NCI-H187 (cell line): ENCODE measurements at regions not wholly inside any gene's neighbourhood (a gene's known extent, or its start where the extent isn't known, plus 50 kb on each side); places are given as distances from the start of the nearest gene placed in this dataset.
"Not testable (repeated sequence)": the region's sequence is repeated elsewhere in the genome, so short reads cannot be mapped to it uniquely, and the experiment has no call there.

Experiments used
- DNase-seq, 2 experiments: peaks; one replicate each; lab custom pipeline; 2025; lab: John Stamatoyannopoulos, UW

DNA sequence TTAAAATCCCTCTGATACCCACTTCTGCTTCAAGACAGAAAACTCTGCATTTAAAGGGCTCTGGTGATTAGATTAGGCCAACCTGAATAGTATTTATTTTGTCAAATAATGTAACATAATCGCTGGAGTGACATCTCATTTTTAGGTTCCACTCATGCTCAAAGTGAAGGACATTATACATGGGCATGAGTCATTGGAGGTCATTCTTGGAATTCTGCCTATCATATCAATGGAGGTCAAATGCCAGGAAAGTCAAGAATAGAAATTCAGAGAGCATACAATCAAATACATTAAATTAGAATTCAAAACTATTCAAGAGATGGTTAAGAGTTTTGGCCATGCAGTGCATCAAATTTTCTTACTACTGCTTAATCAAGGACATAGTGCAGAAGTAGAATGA, 50.8 kb upstream of the PRSS1 start:
- no peak for DNase-seq

DNA sequence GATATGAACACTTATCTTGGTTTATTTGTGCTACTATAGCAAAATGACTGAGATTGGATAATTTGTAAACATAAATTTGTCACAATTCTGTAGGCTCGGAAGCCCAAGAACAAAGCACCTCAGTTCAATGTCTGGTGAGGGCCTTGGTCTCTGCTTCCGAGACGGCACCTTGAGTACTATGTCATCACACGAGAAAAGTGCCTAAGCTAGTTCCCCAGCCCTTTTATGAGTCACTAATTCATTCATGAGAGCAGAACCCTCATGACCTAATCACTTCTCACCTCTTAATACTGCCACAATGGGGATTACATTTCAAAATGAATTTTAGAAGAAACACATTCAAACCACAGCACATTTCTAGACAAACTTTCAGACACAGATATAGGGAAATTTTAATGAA, 52.0 kb upstream of the PRSS1 start:
- no peak for DNase-seq

DNA sequence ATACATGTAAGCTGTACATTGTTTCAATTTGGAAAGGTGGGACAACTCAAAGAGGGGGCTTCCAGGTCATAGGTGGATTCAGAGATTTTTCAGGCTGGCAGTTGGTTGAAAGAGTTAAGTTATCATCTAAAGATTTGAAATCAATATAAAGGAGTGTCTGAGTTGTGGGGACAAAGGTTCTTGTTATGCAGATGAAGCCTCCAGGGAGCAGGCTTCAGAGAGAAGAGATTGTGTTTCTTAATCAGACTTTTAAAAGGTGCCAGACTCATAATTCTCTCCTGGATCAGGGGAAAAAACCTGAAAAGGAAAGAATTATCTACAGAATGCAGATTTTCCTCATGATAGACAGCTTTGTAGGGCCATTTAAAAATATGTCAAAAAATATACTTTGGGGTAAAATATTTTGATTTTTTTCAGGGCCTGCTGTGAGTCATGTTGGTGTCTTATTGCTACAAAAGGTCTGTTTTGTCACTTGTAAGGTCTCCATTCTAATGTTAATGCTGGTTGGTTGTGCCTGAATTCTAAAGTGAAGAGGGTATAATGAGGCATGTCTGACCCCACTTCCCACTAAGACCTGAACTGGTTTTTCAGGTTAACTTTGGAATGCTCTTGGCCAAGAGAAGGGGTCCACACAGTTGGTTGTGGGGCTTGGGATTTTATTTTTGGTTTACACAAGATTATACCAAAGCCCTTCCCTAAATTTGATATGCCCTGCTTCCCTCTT, 52.7 kb upstream of the PRSS1 start:
- no peak for DNase-seq

DNA sequence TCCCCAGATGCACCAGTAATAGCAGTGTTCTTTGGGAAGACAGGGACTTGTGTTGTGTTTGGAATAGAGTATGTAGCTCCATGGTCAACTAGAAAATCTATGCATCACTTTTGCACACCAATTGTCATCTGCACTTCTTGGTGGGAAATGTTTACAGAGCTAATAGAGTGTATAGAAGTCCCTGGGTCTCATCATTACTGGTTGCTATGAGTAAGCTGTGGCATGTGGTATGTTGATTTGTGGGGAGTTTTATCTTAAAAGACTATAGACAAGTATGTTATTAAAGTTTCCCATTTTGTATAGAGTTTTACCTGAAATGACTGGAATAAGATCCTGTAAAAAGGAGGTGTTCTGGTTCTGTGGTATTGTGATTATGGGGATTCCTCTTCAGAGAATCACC, 55.4 kb upstream of the PRSS1 start:
- no peak for DNase-seq

DNA sequence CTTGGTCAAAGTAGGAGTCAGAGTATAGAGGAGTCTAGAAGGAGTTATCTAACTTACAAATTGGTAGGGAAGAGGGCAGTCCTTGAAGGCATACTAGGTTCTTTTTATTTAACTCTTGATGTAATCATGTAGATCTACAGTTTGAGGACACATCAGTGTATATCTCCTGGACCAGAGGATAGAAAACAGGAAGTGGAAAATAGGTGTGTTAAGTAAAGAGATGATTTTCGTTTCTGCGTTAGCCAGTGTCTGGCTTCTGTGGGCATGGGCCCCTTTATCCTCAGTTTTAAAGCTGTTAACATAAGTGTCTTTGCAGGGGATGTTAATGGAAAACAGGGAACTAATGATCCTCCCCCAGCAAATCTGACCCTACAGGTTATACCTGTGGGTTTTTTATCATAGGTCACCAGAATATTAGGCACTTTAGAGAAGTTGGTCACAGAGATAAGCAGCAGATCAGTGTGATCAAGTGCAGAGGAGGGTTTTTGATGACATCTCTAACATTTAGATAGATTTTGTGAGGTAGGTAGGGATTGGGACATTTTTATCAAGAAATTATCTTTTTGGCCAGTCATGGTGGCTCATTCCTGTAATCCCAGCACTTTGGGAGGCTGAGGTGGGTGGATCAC, 58.6 kb upstream of the PRSS1 start:
- no peak for DNase-seq

DNA sequence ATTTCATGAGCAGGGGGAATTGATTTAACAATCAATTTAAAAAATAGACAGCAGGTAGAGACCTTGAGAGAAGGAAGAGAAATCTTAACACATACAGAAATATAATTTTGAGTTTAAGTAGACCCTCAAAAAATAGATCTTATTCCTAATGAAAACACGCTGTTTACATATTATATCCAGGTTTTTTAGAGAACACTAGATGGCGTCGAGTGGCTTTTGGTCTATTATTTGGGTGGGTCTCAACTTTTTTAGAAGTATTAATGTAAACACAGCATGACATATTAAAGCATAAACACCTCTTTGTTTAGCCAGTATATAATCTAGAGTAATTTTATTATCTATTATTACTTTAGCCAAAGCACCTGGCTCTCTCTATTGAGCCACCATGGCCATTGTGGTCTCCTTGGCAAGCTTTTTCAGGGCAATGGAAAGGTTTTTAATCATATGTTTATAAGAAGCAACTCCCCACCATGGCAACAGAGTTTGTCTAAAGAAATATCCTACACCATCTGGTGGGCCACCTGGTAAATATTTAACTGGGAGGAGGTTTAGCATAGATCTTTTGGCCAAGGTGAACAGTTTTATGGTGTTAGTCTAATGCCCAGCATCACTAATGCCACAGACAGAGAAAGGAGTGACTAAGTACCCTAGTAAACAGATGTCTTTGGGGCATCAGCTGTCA, 59.7 kb upstream of the PRSS1 start:
- no peak for DNase-seq

DNA sequence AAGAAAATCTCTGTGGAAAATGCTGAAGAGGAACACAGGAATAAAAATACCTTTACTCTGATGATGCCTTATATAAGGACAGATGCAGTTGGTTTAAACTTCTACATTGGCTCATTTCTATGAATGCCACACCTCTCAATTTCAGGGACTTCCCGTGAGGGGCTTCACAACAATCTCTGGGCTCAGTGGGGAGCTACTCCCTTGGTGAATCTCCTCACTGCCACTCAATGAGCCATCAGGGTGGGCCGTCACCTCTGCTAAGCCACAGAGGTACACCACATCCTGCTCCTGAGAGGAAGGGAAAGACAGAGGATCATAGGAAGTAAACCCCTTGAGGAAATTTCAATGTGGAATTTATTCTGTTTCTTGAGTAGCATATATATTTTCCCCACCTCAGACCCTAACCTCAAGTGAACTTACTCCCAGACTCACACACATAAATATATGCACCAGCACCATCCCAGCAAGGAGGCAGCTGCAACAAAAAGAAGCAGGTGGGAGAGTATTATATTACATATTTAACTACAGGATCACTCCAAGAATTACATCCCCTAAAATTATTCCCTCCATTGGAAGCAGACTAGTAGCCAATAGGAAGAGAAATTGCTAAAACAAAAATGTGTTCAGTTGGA, 63.3 kb upstream of the PRSS1 start:
- no peak for DNase-seq

DNA sequence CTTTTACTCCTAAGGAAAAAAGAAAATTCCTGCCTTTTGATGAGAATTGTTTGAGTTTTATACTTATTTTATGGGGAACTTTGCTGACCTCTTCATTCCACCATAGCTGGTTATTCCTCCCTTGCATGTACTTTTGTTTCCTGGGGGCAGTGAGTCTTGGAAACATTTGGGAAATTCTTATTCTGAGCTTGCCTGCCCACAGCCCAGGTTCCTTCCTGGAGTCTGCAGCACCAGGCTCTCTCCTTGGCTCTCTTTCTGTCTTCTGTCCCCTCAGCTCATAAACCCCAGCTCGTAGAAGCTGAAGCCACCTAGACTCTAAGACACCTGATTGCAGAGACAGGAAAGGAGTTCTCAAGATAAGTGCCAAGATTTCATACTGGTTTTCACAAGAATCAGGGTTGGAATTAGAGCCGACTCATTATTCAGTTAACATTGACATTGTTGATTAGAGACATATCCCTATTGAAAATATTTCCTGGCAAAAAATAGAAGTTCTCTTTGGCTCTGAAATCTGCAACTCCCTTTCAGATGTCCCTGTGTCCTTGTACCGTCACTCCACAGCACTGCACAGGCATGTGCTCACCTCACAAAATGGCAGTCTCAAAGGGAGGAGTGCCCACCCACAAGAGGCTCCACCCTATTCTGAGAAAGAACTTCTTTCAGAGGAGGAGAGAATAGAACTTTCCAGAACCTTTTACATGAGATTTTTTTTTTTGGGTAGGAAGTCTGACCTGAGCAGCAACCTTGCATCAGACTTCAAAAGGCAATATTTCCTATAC, 67.8 kb upstream of the PRSS1 start:
- no peak for DNase-seq

DNA sequence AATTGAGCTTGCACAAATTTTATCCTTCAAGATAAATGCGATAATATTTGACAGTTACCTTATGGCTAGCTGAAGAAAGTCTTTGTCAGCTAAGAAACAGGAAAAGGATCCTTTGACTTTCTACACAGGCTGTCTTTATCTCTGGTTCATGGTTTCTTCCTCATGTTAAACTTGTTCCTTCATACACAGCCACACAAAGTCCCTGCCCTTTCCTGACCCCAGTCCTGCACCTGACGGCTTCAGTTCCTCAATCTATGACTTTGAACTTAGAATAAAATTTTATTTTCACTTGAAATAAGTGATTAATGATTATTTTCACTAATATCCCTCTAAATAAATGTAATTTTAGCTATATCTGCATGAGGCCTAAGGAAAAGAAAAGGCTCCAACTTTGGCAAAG, 77.8 kb upstream of the PRSS1 start:
- no peak for DNase-seq

DNA sequence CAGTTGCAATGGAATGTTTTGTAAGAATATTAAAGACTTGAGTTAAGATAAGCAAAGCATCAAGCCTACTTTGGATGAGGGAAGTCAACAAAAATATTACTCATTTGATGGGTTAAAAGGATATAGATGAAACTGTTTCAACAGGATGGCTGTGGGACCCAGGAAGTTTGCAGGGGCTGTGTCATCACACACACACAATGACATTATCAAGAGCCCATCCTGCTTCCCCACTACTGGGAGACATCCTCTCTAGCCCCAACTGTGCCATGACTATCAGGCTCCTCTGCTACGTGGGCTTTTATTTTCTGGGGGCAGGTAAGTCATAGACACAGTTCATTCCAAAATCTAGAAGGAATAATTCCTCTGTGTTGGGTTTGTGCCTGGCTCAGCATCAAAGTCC, 78.8 kb upstream of the PRSS1 start:
- no peak for DNase-seq

DNA sequence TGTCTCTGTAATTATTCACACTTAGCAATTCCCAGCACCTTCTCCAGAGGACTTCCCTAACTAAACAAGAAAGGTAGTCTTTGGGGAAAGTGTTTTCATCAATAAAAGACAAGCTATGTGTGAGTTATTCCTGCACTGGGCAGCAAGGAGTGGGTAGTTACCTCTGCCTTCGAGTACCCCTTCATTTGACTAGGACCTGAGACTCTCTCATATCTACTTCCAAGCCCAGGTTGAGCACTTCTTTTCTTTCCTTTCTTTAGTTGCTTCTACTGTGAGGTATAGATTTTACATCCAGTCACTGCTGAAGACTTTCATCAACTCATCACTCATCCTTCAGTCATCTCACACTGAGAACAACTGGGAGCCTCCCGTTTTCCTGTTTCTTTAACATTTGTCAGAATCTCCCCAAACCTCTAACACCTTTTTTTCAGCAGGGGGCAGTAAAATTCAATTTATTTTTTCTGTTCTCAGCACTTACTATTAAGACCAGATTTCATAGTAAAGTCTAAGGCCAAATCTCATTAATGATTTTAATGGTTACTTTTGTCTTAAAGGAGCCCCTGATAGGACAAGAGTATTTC, 80.1 kb upstream of the PRSS1 start:
- DNase-seq = peak in 1 of 2 experiments; percentile 1

DNA sequence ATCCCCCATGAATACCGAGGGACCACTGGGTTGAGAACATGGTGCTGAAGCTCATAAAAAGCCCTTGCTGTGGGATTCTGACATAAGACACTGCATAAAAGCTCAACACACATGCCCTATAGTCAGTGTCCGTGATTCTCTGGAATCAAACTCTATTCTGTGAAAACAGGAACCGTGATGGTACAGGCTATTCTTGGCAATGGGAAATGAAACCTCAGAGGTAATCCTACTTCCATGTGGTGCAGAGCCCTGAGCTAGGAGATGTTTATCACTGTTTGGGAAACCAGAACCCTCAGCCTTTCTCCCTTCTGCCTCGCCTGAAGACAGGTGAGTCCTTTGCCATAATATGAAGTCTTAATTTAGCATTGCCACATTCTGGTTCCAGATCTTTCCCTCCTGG, 80.8 kb upstream of the PRSS1 start:
- DNase-seq = no peak

DNA sequence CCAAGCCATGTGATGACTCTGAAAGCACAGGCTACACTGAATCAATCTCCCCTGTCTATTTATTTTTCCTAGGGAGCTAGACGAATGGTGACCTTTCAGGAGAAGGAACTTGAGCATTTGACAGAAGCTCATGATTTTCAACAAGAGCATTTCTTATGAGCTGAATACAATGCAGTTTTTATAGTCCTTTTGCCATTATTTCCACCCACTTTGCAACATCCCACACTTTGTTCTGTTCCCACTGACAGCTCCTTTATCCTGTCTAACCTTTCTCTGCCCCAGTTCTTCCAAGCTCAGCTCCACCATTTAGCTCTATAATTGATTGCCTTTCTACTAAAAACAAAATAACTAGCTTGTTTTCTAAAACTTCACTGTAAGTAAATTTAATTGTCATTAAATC, 91.9 kb upstream of the PRSS1 start:
- DNase-seq = no peak

DNA sequence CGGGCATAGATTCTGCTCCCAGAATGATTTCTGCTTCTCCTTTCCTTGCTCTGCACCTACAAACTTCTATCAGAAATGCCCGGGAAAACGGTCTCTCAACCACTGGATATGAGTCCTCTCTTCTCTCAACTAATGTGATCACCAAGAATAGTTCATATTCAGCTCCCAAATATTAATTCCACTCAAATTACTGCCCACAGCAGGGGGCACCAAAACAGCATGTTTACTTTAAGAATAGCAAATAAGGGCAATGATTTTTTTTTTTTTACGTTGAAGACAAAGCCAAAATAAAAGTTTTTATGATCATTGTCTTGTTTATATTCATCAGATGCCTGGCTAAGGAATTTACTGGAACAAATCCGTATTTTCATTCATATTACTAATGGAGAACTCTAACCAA, 94.9 kb upstream of the PRSS1 start:
- DNase-seq = no peak

DNA sequence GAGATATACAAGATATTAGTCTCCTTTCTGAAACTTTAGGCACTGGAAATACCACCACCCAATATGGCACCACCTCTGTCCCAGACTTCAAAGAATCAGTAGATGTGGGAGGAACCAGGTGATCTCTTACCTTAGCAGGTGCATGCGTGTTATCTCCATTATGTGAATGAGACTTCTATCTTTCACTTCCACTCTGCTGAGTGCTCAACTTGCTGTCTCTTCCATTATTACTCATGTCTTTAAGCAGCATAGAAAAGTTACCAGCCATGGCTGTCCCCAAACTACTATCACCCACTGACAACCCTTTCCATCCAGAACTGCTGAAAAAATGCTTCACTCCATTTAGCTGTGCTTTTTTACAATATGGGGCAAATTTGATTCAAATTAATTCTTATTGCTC, 101.5 kb upstream of the PRSS1 start:
- no peak for DNase-seq

DNA sequence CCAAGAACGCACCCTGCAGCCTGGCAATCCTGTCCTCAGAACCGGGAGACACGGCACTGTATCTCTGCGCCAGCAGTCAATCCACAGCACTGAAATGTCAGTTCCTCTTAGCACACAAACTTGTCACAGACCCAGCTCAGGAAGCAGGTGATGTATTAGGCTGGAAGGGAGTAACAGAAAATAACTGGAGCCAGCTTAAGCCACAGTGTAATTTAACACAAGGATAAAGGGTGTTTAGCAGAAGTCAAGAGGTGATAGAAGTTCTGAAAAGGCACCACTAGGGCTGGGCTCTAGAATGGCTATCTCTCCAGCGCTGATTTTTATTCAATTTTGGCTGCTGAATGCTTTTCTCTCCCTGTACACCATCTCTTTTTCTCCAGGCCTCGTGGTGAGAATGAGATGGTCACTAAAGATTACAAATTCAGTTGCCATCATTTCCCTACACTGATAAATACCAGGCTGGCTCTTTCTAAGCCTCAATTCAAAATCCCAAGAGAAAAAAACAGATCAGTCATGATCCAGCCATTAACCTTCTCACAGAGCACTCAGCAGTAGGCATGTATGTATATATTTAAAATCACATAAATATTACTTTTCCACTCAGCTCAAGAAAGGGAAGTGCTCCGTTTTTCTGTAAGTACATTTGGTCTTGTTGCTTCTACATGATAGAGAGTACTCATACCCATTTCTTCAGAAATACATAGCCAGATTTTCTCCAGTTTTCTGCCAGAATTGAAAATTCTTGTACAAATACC, 102.7 kb upstream of the PRSS1 start:
- DNase-seq = no peak

DNA sequence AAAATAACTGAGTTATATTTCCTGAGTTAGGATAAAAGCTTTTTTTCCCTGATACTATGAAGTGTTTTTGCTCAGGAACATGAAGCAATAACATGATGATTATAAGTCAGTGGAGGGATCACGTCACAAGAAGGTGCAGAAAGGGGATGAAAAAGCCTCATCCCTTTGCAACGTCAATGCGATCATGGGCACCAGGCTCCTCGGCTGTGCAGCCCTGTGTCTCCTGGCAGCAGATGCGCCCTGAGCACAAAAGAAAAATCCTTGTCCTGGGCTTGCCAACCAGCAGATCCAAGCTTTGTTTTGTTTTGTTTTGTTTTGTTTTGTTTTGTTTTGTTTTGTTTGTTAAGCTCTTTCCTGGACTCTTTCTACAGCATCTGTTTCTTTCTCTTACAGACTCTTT, 103.5 kb upstream of the PRSS1 start:
- no peak for DNase-seq

DNA sequence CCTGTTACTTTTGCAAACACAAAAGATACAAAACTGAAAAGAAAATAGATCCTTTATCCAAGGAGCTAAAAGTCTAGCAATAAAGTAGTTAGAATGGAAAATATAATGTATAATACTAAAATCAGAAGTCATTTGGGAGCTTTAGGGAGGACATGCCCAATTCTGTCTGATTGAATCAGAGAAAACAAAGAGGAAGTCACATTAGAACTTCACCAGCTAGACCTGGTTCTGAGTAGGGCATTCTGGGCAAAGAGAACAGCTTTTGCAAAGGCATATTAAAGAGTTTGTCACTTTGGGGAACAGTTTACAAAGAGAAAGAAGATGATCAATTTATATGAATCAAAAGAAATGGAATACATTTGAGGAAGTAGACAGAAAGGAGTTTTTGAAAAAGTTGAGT, 107.0 kb upstream of the PRSS1 start:
- DNase-seq = no peak

DNA sequence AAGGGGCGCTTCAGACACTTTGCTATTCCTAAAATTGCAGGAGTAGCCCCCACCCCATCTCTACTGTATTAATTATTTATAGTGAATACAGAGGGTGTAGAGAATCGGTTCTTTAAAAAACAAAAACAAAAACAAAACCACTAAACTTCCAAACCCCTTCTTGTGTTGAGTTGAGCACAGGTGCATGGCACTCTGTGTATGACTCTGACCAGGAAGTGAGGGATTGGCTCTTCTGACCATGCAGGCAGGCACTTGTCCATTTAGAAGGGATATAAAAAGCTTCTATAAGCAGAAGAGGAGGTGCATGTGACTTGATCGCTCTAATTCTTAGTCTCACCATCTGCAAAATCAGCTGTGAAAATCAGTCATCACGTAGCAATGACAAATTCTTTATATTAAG, 108.0 kb upstream of the PRSS1 start:
- DNase-seq = not testable (repeated sequence)

DNA sequence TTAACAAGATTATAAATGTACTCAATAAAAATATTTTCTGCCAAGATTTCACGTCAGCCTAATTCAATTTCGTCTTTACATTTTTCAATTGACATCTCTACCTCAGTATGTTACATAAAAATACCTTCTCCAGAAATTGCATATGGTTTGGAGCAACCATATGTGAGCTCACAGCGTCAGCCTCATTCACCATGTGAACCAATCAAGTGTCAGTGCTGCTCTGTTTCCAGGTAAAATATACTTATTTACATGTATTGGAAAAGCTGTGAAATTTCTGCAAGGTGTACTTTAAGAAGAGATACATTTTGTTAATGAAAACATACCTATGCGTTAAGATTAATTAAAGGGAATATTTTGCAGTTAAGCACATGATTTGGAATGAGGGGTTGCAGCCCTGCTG, 110.7 kb upstream of the PRSS1 start:
- DNase-seq = no peak

DNA sequence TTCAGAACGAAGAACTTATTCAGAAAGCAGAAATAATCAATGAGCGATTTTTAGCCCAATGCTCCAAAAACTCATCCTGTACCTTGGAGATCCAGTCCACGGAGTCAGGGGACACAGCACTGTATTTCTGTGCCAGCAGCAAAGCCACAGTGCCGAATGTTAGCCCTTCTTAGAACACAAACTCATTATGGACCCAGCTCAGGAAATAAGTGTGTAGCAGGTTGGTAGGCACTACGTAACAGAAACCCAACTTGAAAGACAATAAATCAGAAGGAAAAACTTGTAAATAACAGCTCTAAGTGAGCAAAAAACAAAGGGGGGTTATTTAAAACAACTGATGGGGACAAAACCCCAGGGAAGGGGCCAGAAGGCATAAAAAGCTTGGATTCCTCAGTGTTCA, 112.0 kb upstream of the PRSS1 start:
- no peak for DNase-seq
